Keratinocyte (primary cell): ENCODE measurements at regions not wholly inside any gene's neighbourhood (a gene's known extent, or its start where the extent isn't known, plus 50 kb on each side); places are given as distances from the start of the nearest gene placed in this dataset.

Experiments
- DNase-seq: peaks from one replicate; pipeline ENCODE4 v3.0.0-alpha.2; 2011; ENCODE audit warnings: low read depth, missing footprints, low spot score
- FAIRE-seq: peaks from 2 replicates; lab custom pipeline; 2011; peaks lifted over from hg19 to GRCh38; lab: Jason Lieb, UNC
- H2AFZ ChIP-seq: 2 replicates; pipeline ENCODE4 v1.6.0; 2012; ENCODE audit warnings: low read length, control low read depth, inconsistent platforms; ENCODE audit not compliant: control insufficient read depth
- H3K27ac ChIP-seq: 2 replicates; pipeline ENCODE4 v1.5.1; 2011; ENCODE audit warnings: low read length; ENCODE audit not compliant: control insufficient read depth, insufficient read depth
- H3K27me3 ChIP-seq: 3 replicates; pipeline ENCODE4 v1.6.0; 2011; ENCODE audit warnings: low read length; ENCODE audit not compliant: control insufficient read depth, insufficient read depth; ENCODE audit errors: extremely low read depth
- H3K36me3 ChIP-seq, 2 experiments: 2 replicates in 1 of 2; 3 replicates in 1 of 2; pipeline ENCODE4 v1.5.1; 2011; ENCODE audit warnings: low read length in 2 of 2, mild to moderate bottlenecking in 1 of 2; ENCODE audit not compliant: control insufficient read depth in 2 of 2, insufficient read depth in 2 of 2; ENCODE audit errors: extremely low read depth in 1 of 2
- H3K4me1 ChIP-seq: 3 replicates; pipeline ENCODE4 v1.5.1; 2011; ENCODE audit warnings: low read length; ENCODE audit not compliant: control insufficient read depth, insufficient read depth; ENCODE audit errors: extremely low read depth
- H3K4me2 ChIP-seq: 3 replicates; pipeline ENCODE4 v1.6.0; 2011; ENCODE audit warnings: low read depth, low read length; ENCODE audit not compliant: control insufficient read depth, insufficient read depth; ENCODE audit errors: extremely low read depth
- H3K4me3 ChIP-seq, 3 experiments: fragments of 200-600 bp in 1 of 3; sonication (generic) in 1 of 3; 2 replicates in 2 of 3; 3 replicates in 1 of 3; pipeline ENCODE4 v1.5.1; 2011 to 2016; ENCODE audit warnings: low read length in 3 of 3, mild to moderate bottlenecking in 3 of 3, control low read depth in 2 of 3, inconsistent platforms in 1 of 3, low read depth in 1 of 3, mixed read lengths in 1 of 3, mixed run types in 1 of 3, moderate library complexity in 1 of 3; ENCODE audit not compliant: control insufficient read depth in 2 of 3, insufficient read depth in 2 of 3; ENCODE audit errors: extremely low read depth in 1 of 3
- H3K79me2 ChIP-seq: 2 replicates; pipeline ENCODE4 v1.6.0; 2012; ENCODE audit warnings: low read length; ENCODE audit not compliant: control insufficient read depth, insufficient read depth
- H3K9ac ChIP-seq: 3 replicates; pipeline ENCODE4 v1.6.0; 2011; ENCODE audit warnings: low read length; ENCODE audit not compliant: control insufficient read depth, insufficient read depth; ENCODE audit errors: extremely low read depth
- H3K9me1 ChIP-seq: 3 replicates; pipeline ENCODE4 v1.6.0; 2011; ENCODE audit warnings: low read length; ENCODE audit not compliant: control insufficient read depth, insufficient read depth; ENCODE audit errors: extremely low read depth
- H3K9me3 ChIP-seq: 2 replicates; pipeline ENCODE4 v1.5.1; 2012; ENCODE audit warnings: low read depth, low read length; ENCODE audit not compliant: control insufficient read depth
- H4K20me1 ChIP-seq: 3 replicates; pipeline ENCODE4 v1.6.0; 2011; ENCODE audit warnings: low read length; ENCODE audit not compliant: control insufficient read depth, insufficient read depth; ENCODE audit errors: extremely low read depth
- CTCF ChIP-seq, 3 experiments: IDR thresholded peaks in 1 of 3; conservative IDR thresholded peaks in 1 of 3; optimal IDR thresholded peaks in 1 of 3; 2 replicates in 2 of 3; 3 replicates in 1 of 3; pipeline versions ENCODE3 to v1.5.1; 2011; ENCODE audit warnings: low read length in 3 of 3, mild to moderate bottlenecking in 3 of 3, moderate library complexity in 2 of 3, control low read depth in 1 of 3, inconsistent platforms in 1 of 3; ENCODE audit not compliant: insufficient read depth in 2 of 3; ENCODE audit errors: extremely low read depth in 1 of 3
- EZH2 ChIP-seq: IDR thresholded peaks from one replicate; pipeline ENCODE4 v1.6.1; 2012; ENCODE audit warnings: inconsistent platforms, mild to moderate bottlenecking, low read length, moderate library complexity
- dilution Hi-C: fragments of 300-500 bp; cut with MboI; formaldehyde crosslinking; loops from one replicate; pipeline ENCODE4 v1.7.0; 2020; ENCODE audit warnings: low sequenced_read_pairs; ENCODE audit not compliant: extremely low pct_ligation_motif_present

- H2AFZ ChIP-seq, result no peak overlapping the region
- H3K36me3 ChIP-seq, result no peaks in the 10 kb centered on the region
- no peak overlapping the region for H3K4me3 ChIP-seq
- H3K27ac ChIP-seq, result no peak overlapping the region
- FAIRE-seq (no peak), DNase-seq (no peak)
- TF ChIP-seq EZH2, result no peak
- TF ChIP-seq CTCF (optimal IDR thresholded peaks at IDR 0.05 in 1 of 3, IDR thresholded peaks at IDR 0.05 in 1 of 3, conservative IDR thresholded peaks at IDR 0.05 in 1 of 3; ENCODE audit: extremely low read depth in 1 of 3, insufficient read depth in 2 of 3, low read length in 3 of 3), result no peak
- H3K27me3 ChIP-seq, result no peaks in the 10 kb centered on the region
- H4K20me1 ChIP-seq, result no peaks in the 10 kb centered on the region
- peaks cover 5% of the 10 kb centered on the region for H3K4me1 ChIP-seq
- H3K79me2 ChIP-seq, result no peaks in the 10 kb centered on the region
- no peak overlapping the region for H3K4me2 ChIP-seq
- no peaks in the 10 kb centered on the region for H3K9me3 ChIP-seq
- dilution Hi-C loops, result no loop called here
- no peak overlapping the region for H3K9ac ChIP-seq
- no peaks in the 10 kb centered on the region for H3K9me1 ChIP-seq
These were observed 166.0 kb downstream of the RFPL4B start for GRCh38 chr6:112513175-112513574.

- no peak overlapping the region for H2AFZ ChIP-seq
These were observed 175.5 kb downstream of the RFPL4B start for GRCh38 chr6:112522587-112522986.

More at GRCh38 chr6:112522587-112522986, 175.5 kb downstream of the RFPL4B start:
- H3K27me3 ChIP-seq, result no peaks in the 10 kb centered on the region
- H4K20me1 ChIP-seq, result no peaks in the 10 kb centered on the region
- DNase-seq (no peak), FAIRE-seq (no peak)
- TF ChIP-seq EZH2 (no peak), CTCF (optimal IDR thresholded peaks at IDR 0.05 in 1 of 3, IDR thresholded peaks at IDR 0.05 in 1 of 3, conservative IDR thresholded peaks at IDR 0.05 in 1 of 3; ENCODE audit: extremely low read depth in 1 of 3, insufficient read depth in 2 of 3, low read length in 3 of 3) (no peak)
- no peaks in the 10 kb centered on the region for H3K9me1 ChIP-seq
- no peak overlapping the region for H3K4me2 ChIP-seq
- H3K4me1 ChIP-seq, result no peaks in the 10 kb centered on the region
- no peak overlapping the region for H3K4me3 ChIP-seq
- H3K27ac ChIP-seq, result no peak overlapping the region
- H3K36me3 ChIP-seq, result no peaks in the 10 kb centered on the region
- dilution Hi-C loops, result no loop called here
- no peaks in the 10 kb centered on the region for H3K9me3 ChIP-seq
- H3K9ac ChIP-seq, result no peak overlapping the region
- no peaks in the 10 kb centered on the region for H3K79me2 ChIP-seq
